Activated CD4-positive, alpha-beta T cell treated with anti-CD3 and anti-CD28 coated beads, Interleukin-2, amount 10 ng/mL, durations not matched to agents 24 days and 14 days (primary cell): ENCODE measurements at regions not wholly inside any gene's neighbourhood (a gene's known extent, or its start where the extent isn't known, plus 50 kb on each side); places are given as distances from the start of the nearest gene placed in this dataset.
"Not testable (repeated sequence)": the region's sequence is repeated elsewhere in the genome, so short reads cannot be mapped to it uniquely, and the experiment has no call there.

Experiments
- DNase-seq: peaks from one replicate; pipeline ENCODE4 v3.0.0; 2022
- H3K27ac Mint-ChIP-seq: one replicate; pipeline ENCODE4 v1.8.0; 2022; ENCODE audit warnings: mild to moderate bottlenecking, mixed read lengths
- H3K27me3 Mint-ChIP-seq: one replicate; pipeline ENCODE4 v1.8.0; 2022; ENCODE audit warnings: mixed read lengths
- H3K36me3 Mint-ChIP-seq: one replicate; pipeline ENCODE4 v1.8.0; 2022; ENCODE audit warnings: low read depth, mild to moderate bottlenecking, mixed read lengths
- H3K4me1 Mint-ChIP-seq: one replicate; pipeline ENCODE4 v1.8.0; 2021; ENCODE audit warnings: mixed read lengths
- H3K4me3 Mint-ChIP-seq: one replicate; pipeline ENCODE4 v1.8.0; 2022; ENCODE audit warnings: mild to moderate bottlenecking, moderate library complexity, mixed read lengths
- H3K9me3 Mint-ChIP-seq: one replicate; pipeline ENCODE4 v1.8.0; 2021; ENCODE audit warnings: mixed read lengths
- intact Hi-C: fragments of 100-400 bp; cut with micrococcal nuclease; formaldehyde crosslinking; loops from one replicate; pipeline ENCODE4 v1.15.1; 2023

- Mint-ChIP-seq H3K9me3 (no peaks in the 10 kb centered on the region), H3K4me3 (no peak overlapping the region), H3K36me3 (no peaks in the 10 kb centered on the region), H3K27me3 (no peaks in the 10 kb centered on the region), H3K27ac (no peak overlapping the region), H3K4me1 (peaks cover 2% of the 10 kb centered on the region)
- intact Hi-C loops = no loop called here
- DNase-seq = no peak
These were observed 1185.2 kb upstream of the CELF4 start for GRCh38 chr18:38750751-38751150.

- H3K4me3 Mint-ChIP-seq = no peak overlapping the region
- H3K4me1 Mint-ChIP-seq = peaks cover 2% of the 10 kb centered on the region
- no peak for DNase-seq
- H3K27me3 Mint-ChIP-seq = no peaks in the 10 kb centered on the region
- H3K36me3 Mint-ChIP-seq = no peaks in the 10 kb centered on the region
- intact Hi-C loops = no loop called here
- no peaks in the 10 kb centered on the region for H3K9me3 Mint-ChIP-seq
- H3K27ac Mint-ChIP-seq = no peak overlapping the region
These were observed 1181.6 kb upstream of the CELF4 start for GRCh38 chr18:38747153-38747552.

DNA sequence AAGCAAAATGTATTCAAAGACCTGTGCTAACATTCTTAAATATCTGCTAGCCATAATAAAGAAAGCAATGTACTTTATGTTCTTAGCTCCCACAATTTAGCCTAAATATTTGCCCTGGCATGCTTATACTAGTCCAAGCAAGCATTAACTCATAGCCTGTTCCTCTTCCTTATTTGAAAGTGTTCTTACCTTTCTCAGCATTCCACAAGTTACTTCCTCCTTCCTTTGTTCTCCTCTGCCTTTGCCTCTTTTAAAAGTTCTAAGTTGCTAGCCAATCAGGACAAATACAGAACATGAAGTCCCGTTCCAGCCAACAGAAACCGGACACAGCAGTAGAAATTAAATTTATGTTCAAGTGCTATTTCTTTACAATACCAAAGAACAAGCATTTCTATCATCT lies 1154.6 kb upstream of the CELF4 start:
- intact Hi-C loops, H3K4me1 Mint-ChIP-seq, H3K27me3 Mint-ChIP-seq, H3K9me3 Mint-ChIP-seq, DNase-seq, H3K27ac Mint-ChIP-seq, H3K36me3 Mint-ChIP-seq, H3K4me3 Mint-ChIP-seq: not testable (repeated sequence)

GRCh38 chr18:38718365-38718901 lies 1152.8 kb upstream of the CELF4 start:
- H3K27me3 Mint-ChIP-seq = no peaks in the 10 kb centered on the region
- no peak overlapping the region for H3K4me3 Mint-ChIP-seq
- H3K27ac Mint-ChIP-seq = no peak overlapping the region
- DNase-seq = no peak
- H3K9me3 Mint-ChIP-seq = peaks cover 7% of the 10 kb centered on the region
- H3K36me3 Mint-ChIP-seq = no peaks in the 10 kb centered on the region
- intact Hi-C loops = no loop called here
- no peaks in the 10 kb centered on the region for H3K4me1 Mint-ChIP-seq

GRCh38 chr18:38709122-38709521 lies 1143.5 kb upstream of the CELF4 start:
- no peak overlapping the region for H3K27ac Mint-ChIP-seq
- no peaks in the 10 kb centered on the region for H3K36me3 Mint-ChIP-seq
- intact Hi-C loops = no loop called here

DNA sequence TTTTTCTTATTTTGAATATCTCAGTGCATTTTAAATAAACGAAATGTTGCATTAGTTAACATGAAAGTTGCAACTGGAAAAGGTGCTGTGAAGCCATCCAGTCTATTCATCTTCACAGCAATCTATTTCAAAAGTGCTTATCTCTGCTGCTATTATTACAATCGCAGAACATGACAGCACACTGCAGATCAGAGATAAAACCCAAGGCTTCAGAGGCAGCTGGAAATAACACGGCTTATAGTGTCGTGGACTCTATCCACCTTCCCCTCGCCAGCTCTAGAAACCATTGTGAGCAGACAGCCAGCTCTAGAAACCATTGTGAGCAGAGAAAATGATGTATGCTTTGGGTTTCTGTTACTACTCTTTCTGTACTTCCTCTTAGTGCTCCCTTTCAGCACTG lies 1140.8 kb upstream of the CELF4 start:
- Mint-ChIP-seq H3K36me3 (no peaks in the 10 kb centered on the region), H3K4me3 (no peak overlapping the region), H3K27ac (no peak overlapping the region), H3K27me3 (no peaks in the 10 kb centered on the region), H3K9me3 (peaks cover 3% of the 10 kb centered on the region), H3K4me1 (no peaks in the 10 kb centered on the region)
- no peak for DNase-seq
- intact Hi-C loops = no loop called here

More at GRCh38 chr18:38709122-38709521, 1143.5 kb upstream of the CELF4 start:
- DNase-seq = no peak
- Mint-ChIP-seq H3K27me3 (no peaks in the 10 kb centered on the region), H3K4me1 (no peaks in the 10 kb centered on the region), H3K9me3 (peaks cover 3% of the 10 kb centered on the region), H3K4me3 (no peak overlapping the region)

DNA sequence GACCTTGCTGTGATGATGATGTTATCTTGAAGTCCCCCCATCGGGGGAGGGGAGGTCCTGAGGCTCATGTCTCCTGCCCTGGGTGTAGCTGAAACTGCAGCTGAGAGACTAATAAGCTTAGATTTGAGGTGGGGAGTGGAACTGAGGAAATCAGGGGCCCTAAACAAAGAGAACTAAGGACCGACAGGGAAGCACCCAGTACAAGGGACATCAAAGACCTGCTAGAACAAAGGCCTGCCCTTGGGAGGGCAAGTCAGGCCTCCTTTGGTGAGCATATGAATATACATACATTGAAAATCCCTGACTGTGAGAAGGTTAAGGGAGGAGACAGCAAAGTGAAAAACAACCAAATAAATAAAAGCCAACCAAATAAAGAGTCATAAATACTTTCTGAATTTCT lies 1132.5 kb upstream of the CELF4 start:
- intact Hi-C loops = loop anchor here (10.0 kb wide), 1 partner anchor 247 kb away; no protein-coding TSS in a partner anchor
- Mint-ChIP-seq H3K27me3 (no peaks in the 10 kb centered on the region), H3K4me1 (peaks cover 3% of the 10 kb centered on the region), H3K4me3 (no peak overlapping the region), H3K9me3 (no peaks in the 10 kb centered on the region), H3K27ac (no peak overlapping the region), H3K36me3 (no peaks in the 10 kb centered on the region)
- no peak for DNase-seq

DNA sequence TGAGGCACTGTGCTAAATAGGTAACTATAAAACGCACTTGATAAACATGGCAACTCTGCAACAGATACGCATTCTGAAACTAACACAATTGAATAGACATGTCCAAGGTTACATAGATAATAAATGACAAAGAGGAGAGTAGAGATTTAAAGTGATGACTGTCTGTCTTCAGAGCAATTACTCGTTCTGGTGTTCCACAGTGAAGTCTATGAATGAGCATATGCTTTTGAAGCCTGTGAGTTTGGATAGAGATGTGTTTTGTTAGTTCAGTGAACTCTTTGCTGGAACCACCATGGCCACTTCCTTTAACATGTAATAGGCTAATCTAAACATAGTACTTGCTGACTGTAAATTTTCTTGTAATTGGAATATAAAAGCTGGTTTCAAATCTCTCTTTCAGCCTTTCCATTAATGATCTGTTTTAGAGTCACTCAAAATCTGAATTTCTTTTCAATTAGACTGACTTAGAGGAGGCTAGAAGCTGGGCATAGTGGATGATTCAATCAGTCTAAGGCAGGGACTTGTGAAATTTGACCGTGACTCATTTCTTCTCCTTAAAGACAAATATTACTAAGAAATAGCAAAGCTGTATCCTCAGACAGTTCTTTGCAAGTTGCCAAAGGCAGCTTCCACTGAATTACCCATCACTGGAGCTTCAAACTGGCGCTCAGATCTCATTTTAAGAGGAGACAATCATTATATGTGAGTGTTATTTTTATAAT lies 1130.1 kb upstream of the CELF4 start:
- peaks cover 3% of the 10 kb centered on the region for H3K4me1 Mint-ChIP-seq
- no peak for DNase-seq
- no peaks in the 10 kb centered on the region for H3K36me3 Mint-ChIP-seq
- no peak overlapping the region for H3K27ac Mint-ChIP-seq
- no peak overlapping the region for H3K4me3 Mint-ChIP-seq
- H3K27me3 Mint-ChIP-seq = no peaks in the 10 kb centered on the region
- intact Hi-C loops = loop anchor here (10.0 kb wide), 1 partner anchor 249 kb away; no protein-coding TSS in a partner anchor
- peaks cover 4% of the 10 kb centered on the region for H3K9me3 Mint-ChIP-seq

DNA sequence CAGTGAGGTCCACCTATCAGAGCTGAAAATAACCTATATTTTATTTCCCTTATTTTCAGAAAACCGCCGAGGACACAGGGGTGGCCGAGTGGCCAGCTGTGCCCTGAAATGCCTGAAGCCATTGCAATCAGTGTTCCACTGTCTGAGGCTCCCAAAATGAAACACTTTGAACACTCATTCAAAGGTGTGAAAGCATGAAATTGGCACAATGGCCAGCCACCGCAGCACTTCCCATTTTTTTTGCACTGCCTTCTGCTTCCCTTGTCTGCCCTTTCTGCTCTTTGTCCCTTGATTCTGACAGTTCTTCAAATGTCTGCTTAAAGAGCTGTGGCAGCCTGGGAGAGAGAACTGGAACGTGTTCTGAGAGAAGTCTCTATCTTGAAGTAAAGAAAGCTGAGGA lies 1127.5 kb upstream of the CELF4 start:
- no peak overlapping the region for H3K27ac Mint-ChIP-seq
- H3K4me1 Mint-ChIP-seq = peaks cover 3% of the 10 kb centered on the region
- DNase-seq = no peak
- no peaks in the 10 kb centered on the region for H3K27me3 Mint-ChIP-seq
- peaks cover 4% of the 10 kb centered on the region for H3K9me3 Mint-ChIP-seq
- no peak overlapping the region for H3K4me3 Mint-ChIP-seq
- intact Hi-C loops = loop anchor here (10.0 kb wide), 1 partner anchor 252 kb away; no protein-coding TSS in a partner anchor
- H3K36me3 Mint-ChIP-seq = no peaks in the 10 kb centered on the region

DNA sequence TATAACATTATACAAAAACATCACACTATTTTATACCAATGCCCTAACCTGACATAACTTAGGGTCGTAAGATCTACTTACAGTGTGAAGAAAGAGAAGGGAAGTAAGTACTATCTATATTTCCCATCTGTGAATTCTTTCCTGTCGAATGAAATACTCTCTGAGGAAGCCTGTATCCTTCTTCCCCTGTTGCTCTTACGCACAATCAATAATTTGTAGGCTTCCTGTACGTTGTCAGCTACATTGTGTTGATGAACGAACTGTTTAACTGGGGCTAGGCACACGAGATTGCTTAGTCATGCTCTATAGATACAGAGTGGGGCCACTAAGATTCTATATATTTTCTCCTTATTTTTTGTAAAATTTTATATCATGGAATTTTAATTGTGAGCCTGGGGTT lies 1125.0 kb upstream of the CELF4 start:
- intact Hi-C loops = loop anchor here (10.0 kb wide), 1 partner anchor 254 kb away; no protein-coding TSS in a partner anchor
- no peaks in the 10 kb centered on the region for H3K27me3 Mint-ChIP-seq
- DNase-seq = no peak

DNA sequence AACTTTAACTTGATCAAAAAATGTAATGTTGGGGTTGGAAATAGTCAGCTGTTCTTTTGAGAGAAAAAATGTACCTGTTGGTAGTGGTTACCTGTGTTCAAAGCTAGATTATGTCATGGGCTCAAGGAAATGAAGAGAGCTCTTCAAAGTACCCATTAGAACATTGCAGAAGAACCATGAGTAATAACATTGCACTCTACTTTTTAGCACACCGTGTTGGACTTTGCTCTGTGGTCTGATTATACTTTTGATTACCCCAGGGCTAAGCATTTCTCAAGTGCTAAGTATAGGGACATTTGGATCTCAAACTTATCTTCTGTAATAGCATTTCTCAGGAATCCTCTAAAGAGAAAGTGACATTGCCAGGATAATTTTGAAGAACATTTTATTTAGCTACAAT lies 1122.8 kb upstream of the CELF4 start:
- Mint-ChIP-seq H3K9me3 (peaks cover 4% of the 10 kb centered on the region), H3K4me1 (no peaks in the 10 kb centered on the region), H3K36me3 (no peaks in the 10 kb centered on the region), H3K27me3 (no peaks in the 10 kb centered on the region), H3K27ac (no peak overlapping the region), H3K4me3 (no peak overlapping the region)
- intact Hi-C loops = no loop called here
- no peak for DNase-seq

More for the DNA sequence above, 1125.0 kb upstream of the CELF4 start:
- peaks cover 4% of the 10 kb centered on the region for H3K9me3 Mint-ChIP-seq
- H3K4me1 Mint-ChIP-seq = no peaks in the 10 kb centered on the region
- no peak overlapping the region for H3K27ac Mint-ChIP-seq
- H3K36me3 Mint-ChIP-seq = no peaks in the 10 kb centered on the region
- H3K4me3 Mint-ChIP-seq = no peak overlapping the region

DNA sequence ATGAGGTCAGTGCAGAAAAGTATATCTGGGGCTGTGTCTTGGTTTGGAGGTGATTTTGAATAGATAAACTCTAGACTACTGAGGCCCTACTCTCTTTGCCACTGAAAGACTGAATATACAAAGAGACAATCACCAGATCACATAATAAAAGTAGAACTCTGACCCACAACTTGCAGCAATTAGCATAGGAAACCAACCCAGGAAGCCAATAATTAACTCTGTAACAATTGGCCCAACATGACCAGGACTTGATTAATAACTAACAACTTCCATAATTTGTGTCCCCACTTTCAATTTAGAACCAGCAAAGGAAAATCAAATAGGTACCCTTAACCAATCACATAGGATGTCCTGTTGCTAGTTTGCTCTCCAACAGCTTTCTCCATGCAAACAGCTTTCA lies 1104.9 kb upstream of the CELF4 start:
- Mint-ChIP-seq H3K27ac (no peak overlapping the region), H3K4me3 (no peak overlapping the region), H3K9me3 (peaks cover 5% of the 10 kb centered on the region), H3K27me3 (no peaks in the 10 kb centered on the region), H3K36me3 (no peaks in the 10 kb centered on the region), H3K4me1 (no peaks in the 10 kb centered on the region)
- DNase-seq = no peak
- intact Hi-C loops = no loop called here

DNA sequence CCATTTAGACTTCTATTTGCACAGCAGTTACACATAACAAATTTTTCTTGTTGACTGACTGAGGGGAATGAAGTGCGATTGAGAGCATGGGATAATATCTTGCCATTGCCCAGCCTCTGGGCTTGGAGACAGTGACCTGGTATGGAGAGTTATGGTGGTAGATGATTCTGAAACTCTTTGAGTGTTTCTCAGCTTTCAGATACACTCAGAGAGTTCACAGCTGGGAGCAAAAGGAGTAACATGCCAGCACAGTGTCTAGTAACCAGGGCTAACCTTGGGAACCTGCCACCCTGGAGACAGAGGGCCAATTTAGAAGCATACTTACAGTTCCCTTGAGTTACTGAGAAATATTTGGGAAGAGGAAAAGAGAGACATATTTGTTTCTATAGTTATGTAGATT lies 1099.3 kb upstream of the CELF4 start:
- Mint-ChIP-seq H3K36me3 (no peaks in the 10 kb centered on the region), H3K4me3 (no peak overlapping the region), H3K4me1 (no peaks in the 10 kb centered on the region), H3K27me3 (no peaks in the 10 kb centered on the region), H3K9me3 (no peaks in the 10 kb centered on the region), H3K27ac (no peak overlapping the region)
- intact Hi-C loops = no loop called here
- DNase-seq = no peak

DNA sequence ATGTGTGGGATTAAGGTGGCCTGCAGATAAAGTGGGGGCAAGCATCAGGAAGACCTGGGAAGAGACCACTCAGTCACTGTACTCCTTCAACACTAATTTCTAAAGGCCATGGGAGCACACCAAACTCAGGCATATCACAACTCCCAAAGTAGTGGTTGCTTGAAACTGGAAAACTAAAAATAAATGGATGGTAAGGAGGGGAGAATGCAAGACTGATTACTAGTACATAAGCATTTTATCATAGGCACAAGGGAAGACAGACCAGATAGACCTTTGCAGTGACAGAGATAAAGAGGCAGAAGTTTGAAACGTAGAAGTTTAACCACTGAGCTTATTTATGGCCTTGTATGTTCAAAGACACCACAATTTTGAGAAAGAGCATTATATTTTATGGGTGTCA lies 1098.1 kb upstream of the CELF4 start:
- DNase-seq = no peak
- Mint-ChIP-seq H3K4me3 (no peak overlapping the region), H3K9me3 (no peaks in the 10 kb centered on the region), H3K27ac (no peak overlapping the region), H3K4me1 (no peaks in the 10 kb centered on the region), H3K27me3 (no peaks in the 10 kb centered on the region), H3K36me3 (no peaks in the 10 kb centered on the region)
- intact Hi-C loops = no loop called here

DNA sequence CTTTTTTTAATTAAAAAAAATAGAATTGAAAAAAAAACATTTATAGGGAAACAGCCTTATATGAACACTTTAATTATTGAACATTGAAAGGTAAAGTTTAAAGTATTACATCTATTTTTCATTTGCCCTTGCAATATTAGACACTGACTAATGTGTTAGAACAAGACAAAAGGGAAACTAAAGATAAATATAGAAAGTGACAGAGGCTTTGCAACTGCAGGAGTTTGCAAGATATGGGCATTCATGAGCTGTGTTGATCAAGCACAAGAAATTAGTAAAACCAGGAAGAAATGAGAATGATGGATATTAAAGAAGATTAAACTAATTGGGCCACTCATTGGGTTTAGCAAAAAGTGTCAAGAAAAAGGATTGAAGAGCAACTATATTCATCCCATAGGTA lies 1097.7 kb upstream of the CELF4 start:
- intact Hi-C loops = no loop called here
- H3K9me3 Mint-ChIP-seq = no peaks in the 10 kb centered on the region
- H3K4me3 Mint-ChIP-seq = no peak overlapping the region
- H3K27me3 Mint-ChIP-seq = no peaks in the 10 kb centered on the region
- H3K36me3 Mint-ChIP-seq = no peaks in the 10 kb centered on the region
- H3K4me1 Mint-ChIP-seq = no peaks in the 10 kb centered on the region
- no peak overlapping the region for H3K27ac Mint-ChIP-seq
- no peak for DNase-seq
